Neural progenitor cell (in vitro differentiated cells): ENCODE measurements at regions not wholly inside any gene's neighbourhood (a gene's known extent, or its start where the extent isn't known, plus 50 kb on each side); places are given as distances from the start of the nearest gene placed in this dataset.

Experiments used
- DNase-seq: peaks from one replicate; pipeline ENCODE4 v3.0.0-alpha.2; 2016; ENCODE audit warnings: low spot score
- H2AFZ ChIP-seq: fragments of 200-600 bp; sonication (generic); replicated peaks from 2 replicates; pipeline ENCODE4 v1.6.1; 2016; ENCODE audit warnings: antibody characterized with exemption
- H3F3A ChIP-seq: fragments of 200-600 bp; sonication (generic); 2 replicates; pipeline ENCODE4 v1.6.1; 2016; ENCODE audit warnings: antibody characterized with exemption, low read depth
- H3K27ac ChIP-seq: fragments of 200-600 bp; sonication (generic); 2 replicates; pipeline ENCODE4 v1.5.1; 2016; ENCODE audit warnings: mild to moderate bottlenecking
- H3K27me3 ChIP-seq: fragments of 200-600 bp; sonication (generic); 2 replicates; pipeline ENCODE4 v1.6.1; 2016; ENCODE audit warnings: mild to moderate bottlenecking, moderate library complexity
- H3K36me3 ChIP-seq: fragments of 200-600 bp; sonication (generic); 2 replicates; pipeline ENCODE4 v1.5.1; 2016
- H3K4me1 ChIP-seq: fragments of 200-600 bp; sonication (generic); 2 replicates; pipeline ENCODE4 v1.6.1; 2016; ENCODE audit warnings: mixed run types
- H3K4me2 ChIP-seq: fragments of 200-600 bp; sonication (generic); 2 replicates; pipeline ENCODE4 v1.6.1; 2016
- H3K4me3 ChIP-seq: fragments of 200-600 bp; sonication (generic); 2 replicates; pipeline ENCODE4 v1.5.1; 2016
- H3K79me2 ChIP-seq: fragments of 200-600 bp; sonication (generic); 2 replicates; pipeline ENCODE4 v1.6.1; 2016; ENCODE audit warnings: low read depth
- H3K9ac ChIP-seq: fragments of 200-600 bp; sonication (generic); 2 replicates; pipeline ENCODE4 v1.6.1; 2016
- H3K9me3 ChIP-seq: fragments of 200-600 bp; sonication (generic); 2 replicates; pipeline ENCODE4 v1.5.1; 2016; ENCODE audit warnings: low read depth
- H4K20me1 ChIP-seq: fragments of 200-600 bp; sonication (generic); 2 replicates; pipeline ENCODE4 v1.6.1; 2016; ENCODE audit warnings: low read depth
- H3K27ac Mint-ChIP-seq: 3 replicates; pipeline ENCODE4 v1.8.0; 2021; ENCODE audit warnings: mixed read lengths
- H3K27me3 Mint-ChIP-seq: 2 replicates; pipeline ENCODE4 v1.8.0; 2022; ENCODE audit warnings: low read depth, mild to moderate bottlenecking, inconsistent platforms, moderate library complexity, mixed read lengths; ENCODE audit not compliant: insufficient read depth
- H3K36me3 Mint-ChIP-seq: 3 replicates; pipeline ENCODE4 v1.8.0; 2021; ENCODE audit warnings: mixed read lengths
- H3K4me1 Mint-ChIP-seq: 3 replicates; pipeline ENCODE4 v1.8.0; 2021; ENCODE audit warnings: mixed read lengths
- H3K4me3 Mint-ChIP-seq: 3 replicates; pipeline ENCODE4 v1.8.0; 2021; ENCODE audit warnings: mild to moderate bottlenecking, moderate library complexity, mixed read lengths
- H3K9me3 Mint-ChIP-seq: 3 replicates; pipeline ENCODE4 v1.8.0; 2020; ENCODE audit warnings: mixed read lengths
- CTCF ChIP-seq: fragments of 200-600 bp; sonication (generic); IDR thresholded peaks from 2 replicates; pipeline ENCODE4 v1.5.1; 2017; ENCODE audit warnings: antibody characterized with exemption, mild to moderate bottlenecking
- EZH2 ChIP-seq: fragments of 200-600 bp; sonication (generic); IDR thresholded peaks from 2 replicates; pipeline ENCODE4 v1.6.1; 2017; ENCODE audit warnings: antibody characterized with exemption, mild to moderate bottlenecking, moderate library complexity
- EZH2phosphoT487 ChIP-seq: fragments of 200-600 bp; sonication (generic); IDR thresholded peaks from 2 replicates; pipeline ENCODE4 v1.6.1; 2017; ENCODE audit warnings: antibody characterized with exemption

DNA sequence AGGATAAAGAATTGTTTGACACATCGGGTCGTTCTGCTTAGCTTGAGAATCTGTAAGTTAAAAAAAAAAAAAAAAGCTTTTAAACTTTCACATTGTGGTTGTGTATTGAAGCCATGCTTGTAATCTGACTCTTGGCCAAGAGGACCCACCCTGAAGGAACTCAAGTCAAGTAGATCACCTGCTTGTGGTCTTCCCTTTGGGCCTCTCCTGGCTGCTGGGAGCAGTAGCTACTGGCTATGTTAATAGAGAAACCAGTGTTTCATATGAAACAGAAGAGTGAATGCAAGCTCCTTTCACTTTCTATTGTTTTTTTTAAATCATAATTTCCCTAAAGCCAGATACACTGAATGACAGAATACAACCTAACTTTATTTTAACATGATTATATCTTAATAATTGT lies 402.4 kb upstream of the NDST4 start:
- Mint-ChIP-seq H3K4me1 (no peaks in the 10 kb centered on the region), H3K27ac (no peak overlapping the region)

GRCh38 chr4:115515366-115515765 lies 401.9 kb upstream of the NDST4 start:
- Mint-ChIP-seq H3K4me1 (no peaks in the 10 kb centered on the region), H3K36me3 (no peaks in the 10 kb centered on the region), H3K4me3 (no peak overlapping the region), H3K27me3 (no peaks in the 10 kb centered on the region), H3K27ac (no peak overlapping the region), H3K9me3 (peaks cover 4% of the 10 kb centered on the region)
- no peak for DNase-seq
- Histone ChIP-seq H4K20me1 (no peaks in the 10 kb centered on the region), H3K4me3 (no peak overlapping the region), H3K4me1 (no peaks in the 10 kb centered on the region), H3K9ac (no peak overlapping the region), H2AFZ (no peak overlapping the region), H3K4me2 (no peak overlapping the region), H3F3A (no peaks in the 10 kb centered on the region), H3K27ac (no peak overlapping the region), H3K27me3 (no peaks in the 10 kb centered on the region), H3K9me3 (no peaks in the 10 kb centered on the region), H3K36me3 (no peaks in the 10 kb centered on the region), H3K79me2 (no peaks in the 10 kb centered on the region)
- TF ChIP-seq EZH2phosphoT487 (no peak), EZH2 (no peak), CTCF (no peak)

More for the DNA sequence above, 402.4 kb upstream of the NDST4 start:
- no peaks in the 10 kb centered on the region for H3K27me3 ChIP-seq
- no peaks in the 10 kb centered on the region for H3K79me2 ChIP-seq
- no peaks in the 10 kb centered on the region for H3K36me3 ChIP-seq
- H3K27ac ChIP-seq: no peak overlapping the region
- H3K4me3 ChIP-seq: no peak overlapping the region
- Mint-ChIP-seq H3K27me3 (no peaks in the 10 kb centered on the region), H3K9me3 (peaks cover 6% of the 10 kb centered on the region), H3K4me3 (no peak overlapping the region), H3K36me3 (no peaks in the 10 kb centered on the region)
- no peak overlapping the region for H3K9ac ChIP-seq
- no peaks in the 10 kb centered on the region for H3K4me1 ChIP-seq
- DNase-seq: no peak
- no peaks in the 10 kb centered on the region for H4K20me1 ChIP-seq
- H3F3A ChIP-seq: no peaks in the 10 kb centered on the region
- no peaks in the 10 kb centered on the region for H3K9me3 ChIP-seq
- no peak overlapping the region for H3K4me2 ChIP-seq
- no peak for TF ChIP-seq EZH2
- no peak for TF ChIP-seq EZH2phosphoT487
- no peak for TF ChIP-seq CTCF
- H2AFZ ChIP-seq: no peak overlapping the region

GRCh38 chr4:115514675-115515074 lies 401.3 kb upstream of the NDST4 start:
- H4K20me1 ChIP-seq: no peaks in the 10 kb centered on the region
- Mint-ChIP-seq H3K4me1 (no peaks in the 10 kb centered on the region), H3K9me3 (peaks cover 2% of the 10 kb centered on the region), H3K36me3 (no peaks in the 10 kb centered on the region), H3K4me3 (no peak overlapping the region), H3K27ac (no peak overlapping the region), H3K27me3 (no peaks in the 10 kb centered on the region)
- no peaks in the 10 kb centered on the region for H3K27me3 ChIP-seq
- H3F3A ChIP-seq: no peaks in the 10 kb centered on the region
- H3K36me3 ChIP-seq: no peaks in the 10 kb centered on the region
- H3K9ac ChIP-seq: no peak overlapping the region
- no peak overlapping the region for H3K27ac ChIP-seq
- H3K4me1 ChIP-seq: no peaks in the 10 kb centered on the region
- no peak overlapping the region for H3K4me3 ChIP-seq
- TF ChIP-seq CTCF (no peak), EZH2 (no peak), EZH2phosphoT487 (no peak)
- no peak overlapping the region for H2AFZ ChIP-seq
- H3K9me3 ChIP-seq: no peaks in the 10 kb centered on the region
- H3K79me2 ChIP-seq: no peaks in the 10 kb centered on the region
- H3K4me2 ChIP-seq: no peak overlapping the region
- DNase-seq: no peak

DNA sequence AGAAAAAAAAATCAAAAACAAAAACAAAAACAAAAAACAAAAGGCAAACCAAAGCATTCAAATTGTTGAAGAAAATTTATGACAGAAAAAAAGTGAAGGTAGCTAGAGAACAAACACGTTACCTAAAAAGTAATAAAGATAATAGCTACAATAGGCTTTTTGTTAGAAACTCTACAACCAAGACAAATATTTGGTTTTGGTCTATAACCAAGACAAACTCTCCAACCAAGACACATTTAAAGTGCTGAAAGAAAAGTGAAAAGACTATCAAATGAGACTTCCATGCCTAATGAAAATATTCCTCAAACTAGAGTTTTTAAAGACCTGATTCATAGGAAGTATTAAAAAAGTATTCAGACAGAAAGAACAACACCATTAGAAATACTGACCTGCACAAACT lies 391.9 kb upstream of the NDST4 start:
- DNase-seq: no peak
- Histone ChIP-seq H3F3A (no peaks in the 10 kb centered on the region), H3K9me3 (no peaks in the 10 kb centered on the region), H3K36me3 (no peaks in the 10 kb centered on the region), H3K79me2 (no peaks in the 10 kb centered on the region), H2AFZ (no peak overlapping the region), H3K4me3 (no peak overlapping the region), H3K27me3 (no peaks in the 10 kb centered on the region), H4K20me1 (no peaks in the 10 kb centered on the region), H3K4me1 (no peaks in the 10 kb centered on the region), H3K9ac (no peak overlapping the region), H3K27ac (no peak overlapping the region), H3K4me2 (no peak overlapping the region)
- H3K36me3 Mint-ChIP-seq: no peaks in the 10 kb centered on the region
- H3K4me1 Mint-ChIP-seq: no peaks in the 10 kb centered on the region
- H3K4me3 Mint-ChIP-seq: no peak overlapping the region
- no peaks in the 10 kb centered on the region for H3K27me3 Mint-ChIP-seq
- peaks cover 4% of the 10 kb centered on the region for H3K9me3 Mint-ChIP-seq
- no peak overlapping the region for H3K27ac Mint-ChIP-seq
- TF ChIP-seq EZH2 (no peak), EZH2phosphoT487 (no peak), CTCF (no peak)
